ENCODE measurements at regions not wholly inside any gene's neighbourhood (a gene's known extent, or its start where the extent isn't known, plus 50 kb on each side); places are given as distances from the start of the nearest gene placed in this dataset.
"Not testable (repeated sequence)": the region's sequence is repeated elsewhere in the genome, so short reads cannot be mapped to it uniquely, and the experiment has no call there.

- H3K4me3 ChIP-seq, result no peak overlapping the region
- no peak overlapping the region for H3K27ac ChIP-seq
- no peaks in the 10 kb centered on the region for H3K9me3 ChIP-seq
- no peaks in the 10 kb centered on the region for H3K36me3 ChIP-seq
- no peak for TF ChIP-seq POLR2A (IDR thresholded peaks at IDR 0.05)
- TF ChIP-seq CTCF (IDR thresholded peaks at IDR 0.05), result no peak
- TF ChIP-seq POLR2AphosphoS5 (IDR thresholded peaks at IDR 0.05), result no peak
- no peak for TF ChIP-seq EP300 (IDR thresholded peaks at IDR 0.05)
- ATAC-seq, result no peak
- 25 to 37% methylated on average over 5 to 10 of the region's 14 CpGs for WGBS, 2 donors (ENCODE audit: low coverage in 1 of 2)
- H3K4me1 ChIP-seq, result peaks cover 0 to 16% (median 0%) of the 10 kb centered on the region in 3 donors
- no peaks in the 10 kb centered on the region for H3K27me3 ChIP-seq
Measured at GRCh38 chr11:115980337-115981103, 476.3 kb upstream of the CADM1 start.

GRCh38 chr11:115974703-115975102, 470.5 kb upstream of the CADM1 start:
- TF ChIP-seq POLR2AphosphoS5 (IDR thresholded peaks at IDR 0.05) (no peak), POLR2A (IDR thresholded peaks at IDR 0.05) (no peak), CTCF (IDR thresholded peaks at IDR 0.05) (no peak), EP300 (IDR thresholded peaks at IDR 0.05) (no peak)
- Histone ChIP-seq H3K4me3 (no peak overlapping the region), H3K27me3 (peaks cover 16% of the 10 kb centered on the region), H3K27ac (no peak overlapping the region), H3K4me1 (peaks cover 0 to 5% (median 0%) of the 10 kb centered on the region in 3 donors), H3K36me3 (no peaks in the 10 kb centered on the region), H3K9me3 (peaks cover 0 to 4% (median 0%) of the 10 kb centered on the region in 3 donors)
- 40 to 71% methylated on average over 1 of the region's 1 CpG for WGBS, 2 donors (ENCODE audit: low coverage in 1 of 2)
- no peak for ATAC-seq

GRCh38 chr11:115967203-115967602, 463.0 kb upstream of the CADM1 start:
- WGBS, 2 donors (ENCODE audit: low coverage in 1 of 2), result no CpG with 5 or more reads among the region's 9 CpGs
- not testable (repeated sequence) for H3K36me3 ChIP-seq

GRCh38 chr11:115965767-115966504, 461.7 kb upstream of the CADM1 start:
- peaks cover 0 to 16% (median 0%) of the 10 kb centered on the region in 3 donors for H3K4me1 ChIP-seq
- 76 to 82% methylated on average over 9 to 10 of the region's 13 CpGs for WGBS, 2 donors (ENCODE audit: low coverage in 1 of 2)
- no peak for TF ChIP-seq CTCF (IDR thresholded peaks at IDR 0.05)
- TF ChIP-seq EP300 (IDR thresholded peaks at IDR 0.05), result no peak
- TF ChIP-seq POLR2A (IDR thresholded peaks at IDR 0.05), result no peak
- ATAC-seq, result no peak
- peaks cover 22% of the 10 kb centered on the region for H3K27me3 ChIP-seq
- H3K36me3 ChIP-seq, result no peaks in the 10 kb centered on the region
- no peak overlapping the region for H3K4me3 ChIP-seq
- H3K27ac ChIP-seq, result no peak overlapping the region
- H3K9me3 ChIP-seq, result no peaks in the 10 kb centered on the region

More at GRCh38 chr11:115967203-115967602, 463.0 kb upstream of the CADM1 start:
- H3K9me3 ChIP-seq, H3K4me1 ChIP-seq, H3K4me3 ChIP-seq, ATAC-seq, H3K27ac ChIP-seq: not testable (repeated sequence)
- H3K27me3 ChIP-seq, result peaks cover 22% of the 10 kb centered on the region

- Histone ChIP-seq H3K4me3 (no peak overlapping the region), H3K4me1 (peaks cover 0 to 16% (median 0%) of the 10 kb centered on the region in 3 donors), H3K36me3 (no peaks in the 10 kb centered on the region), H3K27ac (no peak overlapping the region), H3K9me3 (no peaks in the 10 kb centered on the region), H3K27me3 (peaks cover 28% of the 10 kb centered on the region)
- no peak for TF ChIP-seq POLR2A (IDR thresholded peaks at IDR 0.05)
- no peak for TF ChIP-seq POLR2AphosphoS5 (IDR thresholded peaks at IDR 0.05)
- no peak for TF ChIP-seq EP300 (IDR thresholded peaks at IDR 0.05)
- TF ChIP-seq CTCF (IDR thresholded peaks at IDR 0.05), result no peak
- 67 to 94% methylated on average over 1 to 2 of the region's 2 CpGs for WGBS, 2 donors (ENCODE audit: low coverage in 1 of 2)
- no peak for ATAC-seq
Measured at GRCh38 chr11:115964091-115964490, 459.9 kb upstream of the CADM1 start.

Measured in gastroesophageal sphincter (tissue), 4 donors.